GDM1 (cell line): ENCODE measurements at regions not wholly inside any gene's neighbourhood (a gene's known extent, or its start where the extent isn't known, plus 50 kb on each side); places are given as distances from the start of the nearest gene placed in this dataset.
"Not testable (repeated sequence)": the region's sequence is repeated elsewhere in the genome, so short reads cannot be mapped to it uniquely, and the experiment has no call there.

Experiments used
- DNase-seq: peaks from one replicate; lab custom pipeline; 2025; lab: John Stamatoyannopoulos, UW

DNA sequence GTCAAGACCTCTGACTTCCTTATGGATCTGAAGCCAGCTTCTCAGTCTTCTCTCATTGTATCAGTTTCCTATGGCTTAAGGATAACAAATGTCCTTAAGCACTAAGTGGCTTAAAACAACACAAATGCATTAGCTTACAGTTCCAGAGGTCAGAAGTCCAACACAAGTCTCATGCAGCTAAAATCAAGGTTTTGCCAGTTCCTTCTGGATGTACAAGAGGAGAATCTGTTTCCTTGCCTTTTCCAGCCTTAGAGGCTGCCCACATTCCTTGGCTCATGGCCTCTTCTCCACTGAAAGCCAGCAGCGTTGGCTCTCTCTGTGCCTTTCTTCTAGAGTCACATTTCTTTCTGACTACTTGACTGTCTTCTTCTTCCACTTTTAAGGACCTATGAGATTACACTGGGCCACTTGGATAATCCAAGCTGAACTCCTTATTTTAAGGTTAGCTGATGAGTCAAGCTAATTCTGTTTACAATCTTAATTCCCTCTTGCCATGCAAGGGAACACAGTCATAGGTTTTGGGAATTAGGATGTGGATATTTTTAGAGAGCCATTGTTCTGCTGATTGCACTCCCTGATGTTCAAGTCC, 179.0 kb downstream of the BCAS1 start:
- no peak for DNase-seq

DNA sequence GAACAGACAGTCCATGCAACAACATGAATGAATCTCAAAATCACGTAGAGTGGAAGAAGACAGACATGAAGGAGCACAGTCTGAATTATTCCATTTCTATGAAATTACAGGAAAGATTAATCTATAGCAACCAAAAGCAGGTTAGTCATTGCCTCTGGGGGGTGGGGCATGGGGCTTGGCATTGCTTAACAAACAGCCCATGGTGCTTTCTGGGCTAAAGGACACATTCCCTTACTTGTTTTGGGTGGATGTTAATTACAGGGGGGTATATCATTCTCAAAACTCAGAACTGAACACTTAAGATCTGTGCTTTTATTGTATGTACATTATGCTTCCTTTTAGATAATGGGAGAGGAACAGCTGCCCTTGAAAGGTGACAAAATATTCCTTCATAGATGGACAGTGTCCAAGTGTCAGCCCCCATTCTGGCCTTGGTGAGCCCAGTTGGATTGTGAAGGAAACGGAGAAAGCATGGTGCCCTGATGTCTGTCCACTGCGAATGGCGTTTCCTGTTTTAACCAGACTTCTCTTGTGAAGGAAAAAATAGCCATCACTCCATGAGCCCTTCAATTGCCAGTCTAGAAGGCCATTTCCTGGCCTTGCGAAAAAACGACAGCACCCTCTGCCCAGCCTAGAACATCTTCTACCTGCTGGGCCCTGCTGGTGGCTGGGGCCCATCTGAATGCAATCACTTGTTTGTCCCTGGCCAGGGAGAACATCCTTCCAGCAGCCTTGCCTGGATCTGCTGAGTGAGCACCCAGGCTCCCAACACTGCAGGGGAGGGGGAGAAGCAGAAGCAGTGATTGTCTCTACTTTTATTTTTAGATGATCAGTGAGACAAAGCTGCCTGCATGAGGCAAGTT, 179.7 kb downstream of the BCAS1 start:
- DNase-seq, result no peak

DNA sequence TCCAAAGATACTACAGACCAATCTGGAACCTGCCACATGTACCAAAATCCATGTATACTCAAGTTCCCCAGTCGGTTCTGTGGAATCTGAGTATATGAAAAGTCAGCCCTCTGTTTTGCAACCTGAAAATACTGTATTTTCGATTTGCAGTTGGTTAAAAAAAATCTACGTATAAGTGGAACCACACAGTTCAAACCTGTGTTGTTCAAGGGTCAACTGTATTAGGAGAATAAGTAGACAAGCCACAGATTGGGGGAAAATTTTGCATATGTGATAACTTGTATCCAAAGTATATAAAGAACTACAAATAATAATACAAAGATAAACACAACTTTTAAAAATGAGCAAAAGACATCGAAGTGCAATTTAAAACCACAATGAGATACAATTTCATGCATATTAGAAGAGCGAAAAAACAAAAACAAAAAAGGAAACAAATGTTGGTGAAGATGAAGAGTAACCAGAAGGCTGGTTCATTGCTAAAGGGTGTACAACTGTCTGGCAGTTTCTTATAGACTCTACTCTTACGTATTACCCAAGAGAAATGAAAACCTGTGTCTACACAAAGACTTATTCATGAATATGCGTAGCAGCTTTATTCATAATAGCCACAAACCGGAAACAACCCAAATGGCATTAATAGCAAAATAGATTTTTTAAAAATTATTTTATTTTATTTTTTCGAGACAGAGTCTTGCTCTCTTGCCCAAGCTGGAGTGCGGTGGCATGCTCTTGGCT, 180.8 kb downstream of the BCAS1 start:
- no peak for DNase-seq

DNA sequence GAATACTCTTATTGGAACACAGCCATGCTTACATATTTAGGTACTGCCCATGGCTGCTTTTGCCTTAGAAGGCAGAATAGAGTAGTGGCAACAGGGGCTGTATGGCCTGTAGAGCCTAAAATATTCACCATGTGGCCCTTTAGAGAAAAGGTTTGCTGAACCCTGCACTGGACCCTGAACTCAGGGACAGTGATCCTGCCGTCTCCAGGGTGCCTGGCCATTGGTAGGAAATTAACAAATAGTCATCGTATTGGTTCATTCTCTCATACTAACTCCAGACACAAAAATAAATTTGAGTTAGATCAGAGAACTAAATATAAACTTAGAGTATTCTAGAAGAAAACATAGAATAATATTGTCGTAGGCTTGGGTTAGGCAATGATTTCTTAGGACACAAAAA, 181.4 kb downstream of the BCAS1 start:
- DNase-seq, result no peak

DNA sequence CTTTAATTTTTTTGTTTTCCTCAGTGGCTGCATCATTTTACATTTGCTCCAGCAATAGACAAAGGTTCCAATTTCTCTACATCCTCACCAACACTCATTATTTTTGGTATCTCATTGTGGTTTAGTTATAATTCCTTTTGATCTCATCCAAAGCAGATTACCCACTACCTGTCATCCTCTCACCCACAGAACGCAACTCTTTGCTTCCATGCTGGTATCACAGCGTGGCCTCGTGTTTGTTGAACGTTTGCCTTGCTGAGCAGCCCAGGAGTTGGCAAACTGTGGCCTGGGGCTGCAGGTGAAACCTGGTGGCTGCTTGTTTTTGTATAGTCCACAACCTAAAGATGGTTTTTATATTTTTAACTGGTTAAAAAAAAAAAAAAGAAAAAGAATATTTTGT, 181.9 kb downstream of the BCAS1 start:
- no peak for DNase-seq

DNA sequence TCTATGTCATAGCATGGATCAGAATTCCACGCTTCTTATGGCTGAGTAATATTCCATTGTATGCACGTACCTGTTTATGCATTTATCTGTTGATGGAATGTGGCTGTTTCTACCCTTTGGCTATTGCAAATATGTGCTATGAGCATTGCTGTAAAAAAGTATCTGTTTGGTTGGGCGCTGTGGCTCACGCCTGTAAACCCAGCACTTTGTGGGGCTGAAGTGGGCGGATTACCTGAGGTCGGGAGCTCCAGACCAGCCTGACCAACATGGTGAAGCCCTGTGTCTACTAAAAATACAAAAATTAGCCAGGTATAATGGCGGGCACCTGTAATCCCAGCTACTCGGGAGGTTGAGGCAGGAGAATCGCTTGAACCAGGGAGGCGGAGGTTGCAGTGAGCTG, 182.4 kb downstream of the BCAS1 start:
- no peak for DNase-seq

DNA sequence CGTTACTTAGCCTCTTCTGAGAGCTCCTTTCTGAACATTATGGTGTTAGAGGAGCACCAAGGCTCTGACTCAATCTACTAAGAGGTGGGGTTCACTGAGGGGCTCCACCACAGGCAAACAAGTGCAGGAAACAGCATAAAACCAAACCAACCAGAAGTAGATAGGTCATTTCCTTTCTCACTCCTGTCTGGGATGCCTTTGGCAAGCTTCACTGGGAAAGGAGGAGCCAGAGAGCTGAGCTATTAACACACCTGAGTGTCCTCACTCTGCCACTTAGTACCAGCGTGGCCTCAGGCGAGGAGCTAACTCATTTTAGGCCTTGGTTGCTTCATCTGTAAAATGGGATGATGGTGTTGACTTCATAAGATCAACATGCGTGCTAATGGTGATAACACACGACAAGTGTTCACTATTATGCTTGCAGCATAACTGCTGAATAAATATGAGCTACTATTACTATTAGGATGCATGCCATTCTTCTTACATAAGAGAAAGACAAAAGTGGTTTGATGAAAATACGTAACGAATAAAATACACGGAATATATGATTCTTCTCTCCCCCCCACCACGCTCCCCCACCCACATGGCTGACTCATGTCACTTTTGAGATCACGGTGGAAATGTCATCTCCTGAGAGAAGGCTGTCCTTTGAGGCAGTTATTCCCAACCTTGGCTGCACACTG, 185.4 kb downstream of the BCAS1 start:
- DNase-seq, result no peak

DNA sequence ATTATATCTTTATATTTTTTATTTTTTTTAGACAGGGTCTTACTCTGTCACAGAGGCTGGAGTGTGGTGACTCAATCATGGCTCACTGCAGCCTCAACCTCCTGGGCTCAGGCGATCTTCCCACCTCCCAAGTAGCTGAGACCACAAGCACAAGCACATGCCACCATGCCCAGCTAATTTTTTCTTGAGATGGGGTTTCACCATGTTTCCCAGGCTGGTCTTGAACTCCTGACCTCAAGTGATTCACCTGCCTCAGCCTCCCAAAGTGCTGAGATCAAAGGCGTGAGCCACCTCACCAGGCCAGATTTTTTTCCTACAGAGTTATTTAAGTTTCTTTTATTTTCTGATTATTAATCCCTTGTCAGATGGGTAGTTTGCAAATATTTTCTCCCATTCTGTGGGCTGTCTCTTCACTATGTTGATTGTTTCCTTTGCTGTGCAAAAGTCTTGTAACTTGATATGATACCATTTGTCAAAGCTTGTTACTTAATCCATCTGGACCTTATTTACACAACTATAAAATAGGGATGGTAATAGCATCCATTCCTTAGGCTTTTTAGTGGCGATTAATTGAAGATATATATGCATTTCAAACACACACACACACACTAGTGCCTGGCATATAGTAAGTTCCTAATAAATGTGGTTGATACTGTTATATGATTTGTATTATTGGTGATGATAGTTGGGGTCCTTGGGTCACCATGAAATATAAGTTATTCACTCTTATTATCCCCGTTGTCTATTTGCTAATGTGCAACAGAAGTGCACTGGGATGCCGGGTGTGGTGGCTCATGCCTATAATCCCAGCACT, 187.1 kb downstream of the BCAS1 start:
- no peak for DNase-seq

DNA sequence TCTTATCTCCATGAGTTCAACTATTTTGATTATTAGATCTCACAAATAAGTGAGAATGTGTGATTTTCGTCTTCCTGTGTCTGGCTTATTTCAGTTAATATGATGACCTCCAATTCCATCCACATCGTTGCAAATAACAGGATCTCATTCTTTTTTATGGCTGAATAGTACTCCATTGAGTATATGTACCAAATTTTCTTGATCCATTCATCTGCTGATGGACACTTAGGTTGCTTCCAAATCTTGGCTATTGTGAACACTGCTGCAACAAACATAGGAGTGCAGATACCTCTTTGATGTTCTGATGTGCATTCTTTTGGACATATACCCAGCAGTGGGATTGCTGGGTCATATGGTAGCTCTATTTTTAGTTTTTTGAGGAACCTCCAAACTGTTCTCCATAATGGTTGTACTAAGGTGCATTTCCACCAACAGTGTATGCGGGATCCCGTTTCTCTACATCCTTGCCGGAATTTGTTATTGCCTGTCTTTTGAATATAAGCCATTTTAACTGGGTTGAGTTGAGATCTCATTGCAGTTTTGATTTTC, 187.9 kb downstream of the BCAS1 start:
- not testable (repeated sequence) for DNase-seq

DNA sequence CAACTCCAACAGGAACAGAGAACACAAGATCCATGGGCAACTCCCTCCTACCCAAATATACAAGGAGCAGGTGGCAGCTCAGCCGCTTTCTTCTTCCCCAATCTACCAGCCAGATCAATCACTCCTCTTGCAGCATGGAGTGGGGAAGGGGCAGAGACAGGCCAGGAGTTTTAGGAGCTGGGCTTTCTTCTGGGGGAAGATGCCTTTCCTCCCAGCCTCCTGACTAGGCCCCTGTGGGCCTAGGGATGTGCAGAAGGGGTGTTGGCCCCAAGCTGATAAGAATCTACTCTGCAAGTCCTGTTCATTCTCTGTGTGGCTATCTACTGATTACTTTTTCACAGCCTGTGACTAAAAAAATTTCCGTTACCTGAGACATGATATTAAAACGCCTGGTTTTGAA, 189.0 kb downstream of the BCAS1 start:
- no peak for DNase-seq

DNA sequence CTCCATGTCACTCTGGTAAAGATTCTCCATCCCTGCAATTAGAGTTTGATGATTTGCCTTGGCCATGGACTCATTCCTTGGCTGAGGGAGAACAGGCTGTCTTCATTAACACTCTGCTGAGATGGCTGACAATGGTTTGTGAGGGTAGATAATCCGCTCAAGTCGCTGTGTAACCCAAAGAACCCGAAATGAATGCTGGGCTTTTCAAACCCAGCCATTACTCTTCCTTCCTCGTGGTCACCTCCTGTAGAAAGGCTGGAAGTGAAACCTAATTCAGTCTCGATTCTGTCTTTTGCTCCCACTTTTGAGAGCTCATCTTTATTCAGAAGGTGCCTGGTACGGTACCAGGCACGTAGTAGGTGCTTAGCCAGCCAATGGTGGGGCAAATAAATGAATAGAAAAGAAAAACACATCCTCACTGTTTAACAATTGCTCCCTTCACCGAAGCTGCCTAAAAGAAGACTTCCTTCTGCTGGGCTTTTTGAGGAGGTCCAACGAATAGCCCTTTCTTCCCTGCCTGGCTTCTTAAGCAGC, 190.2 kb downstream of the BCAS1 start:
- DNase-seq, result no peak

DNA sequence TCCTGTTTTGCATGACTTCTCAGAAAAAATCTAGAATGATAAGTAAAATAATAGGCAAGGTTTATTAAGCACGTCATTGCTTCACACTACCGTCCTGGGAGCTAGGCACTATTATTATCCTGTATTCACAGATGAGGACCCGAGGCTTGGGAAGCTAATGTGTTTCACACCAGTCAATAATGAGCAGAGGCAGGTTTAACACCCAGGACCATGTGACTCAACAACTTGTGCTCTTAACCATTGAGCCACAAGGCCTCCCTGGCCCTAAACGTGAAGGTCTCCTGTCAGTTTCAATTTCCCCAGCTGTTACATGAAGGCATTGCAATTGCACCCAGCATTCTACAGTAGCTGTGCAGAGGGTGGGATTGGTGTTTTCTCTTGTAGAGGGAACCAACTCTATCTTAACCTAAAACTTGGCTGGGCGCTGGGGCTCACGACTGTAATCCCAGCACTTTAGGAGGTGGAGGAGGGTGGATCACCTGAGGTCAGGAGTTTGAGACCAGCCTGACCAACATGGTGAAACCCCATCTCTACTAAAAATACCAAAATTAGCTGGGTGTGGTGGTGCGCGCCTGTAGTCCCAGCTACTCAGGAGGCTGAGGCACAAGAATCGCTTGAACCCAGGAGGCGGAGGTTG, 191.2 kb downstream of the BCAS1 start:
- DNase-seq, result no peak

DNA sequence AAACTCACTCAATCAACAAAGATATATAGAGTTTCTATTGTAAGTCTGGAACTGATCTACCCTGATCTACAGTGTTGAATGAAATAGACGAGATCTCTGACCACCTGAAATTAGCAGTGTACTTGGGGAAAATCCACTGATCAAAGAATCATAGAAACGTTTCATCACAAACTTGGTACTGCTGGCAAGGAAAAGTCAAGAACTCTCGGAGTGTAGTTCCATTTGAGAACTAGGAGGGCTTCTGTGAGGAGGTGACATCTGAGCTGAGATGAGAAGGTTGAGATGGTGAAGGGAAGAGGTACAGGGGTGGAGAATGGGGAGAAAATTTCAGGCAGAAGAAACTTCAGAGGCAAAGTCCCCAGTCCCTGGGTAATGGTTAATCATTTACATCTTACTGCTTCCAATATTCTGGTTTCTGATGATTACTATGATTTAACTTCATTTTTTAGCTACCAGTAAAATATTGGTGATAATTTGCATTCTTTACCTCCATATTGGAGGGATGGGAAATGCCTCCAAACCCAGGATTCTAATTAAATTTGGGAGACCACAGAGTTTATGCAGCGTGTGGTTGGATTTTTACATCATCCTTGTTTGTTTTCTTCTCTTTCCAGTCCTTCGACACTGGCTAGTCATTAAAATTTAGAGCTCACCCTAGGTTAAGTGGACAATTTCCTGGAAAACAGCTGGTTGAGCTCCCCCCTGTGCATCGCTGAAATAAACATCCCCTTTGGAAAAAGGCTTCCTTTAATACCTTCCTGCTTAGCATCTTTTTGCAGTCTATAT, 191.9 kb downstream of the BCAS1 start:
- no peak for DNase-seq

DNA sequence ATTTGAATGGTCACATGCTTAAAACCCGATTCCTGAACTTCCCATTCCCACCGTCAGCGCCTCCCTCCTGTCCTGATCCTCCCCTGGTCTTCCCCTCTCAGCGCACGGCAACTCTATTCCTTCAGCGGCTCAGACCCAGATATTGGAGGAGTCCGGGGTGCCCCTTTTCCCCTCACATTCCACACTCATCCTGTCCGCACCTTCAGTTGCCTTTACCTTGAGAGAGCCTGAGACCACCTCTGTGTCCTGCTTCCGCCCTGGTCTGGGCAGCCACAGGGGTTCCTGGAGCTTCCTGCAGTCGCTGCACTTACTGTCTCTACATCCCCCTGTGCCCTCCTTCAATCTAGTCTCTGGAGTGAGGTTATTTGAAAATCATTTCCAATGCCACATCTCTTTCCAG, 193.4 kb downstream of the BCAS1 start:
- DNase-seq, result no peak

DNA sequence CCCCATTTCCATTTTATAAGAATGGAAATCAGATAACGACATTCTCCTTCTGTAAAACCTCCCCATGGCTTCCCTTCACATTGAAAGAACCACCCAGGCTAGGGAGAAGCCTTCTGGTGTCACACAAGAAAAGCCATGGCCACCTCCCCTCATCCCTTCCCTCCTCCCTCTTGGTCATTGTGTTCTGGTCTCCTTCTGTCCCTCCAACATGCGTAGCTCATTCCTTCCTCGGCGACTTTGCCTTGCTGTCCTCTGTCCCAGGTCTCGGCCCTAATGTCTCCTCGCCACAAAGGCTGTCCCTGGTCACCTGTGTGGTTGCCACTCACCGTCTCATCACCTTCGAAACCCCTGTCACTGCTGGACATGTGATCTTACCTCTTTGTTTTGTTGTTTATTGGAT, 193.9 kb downstream of the BCAS1 start:
- no peak for DNase-seq

DNA sequence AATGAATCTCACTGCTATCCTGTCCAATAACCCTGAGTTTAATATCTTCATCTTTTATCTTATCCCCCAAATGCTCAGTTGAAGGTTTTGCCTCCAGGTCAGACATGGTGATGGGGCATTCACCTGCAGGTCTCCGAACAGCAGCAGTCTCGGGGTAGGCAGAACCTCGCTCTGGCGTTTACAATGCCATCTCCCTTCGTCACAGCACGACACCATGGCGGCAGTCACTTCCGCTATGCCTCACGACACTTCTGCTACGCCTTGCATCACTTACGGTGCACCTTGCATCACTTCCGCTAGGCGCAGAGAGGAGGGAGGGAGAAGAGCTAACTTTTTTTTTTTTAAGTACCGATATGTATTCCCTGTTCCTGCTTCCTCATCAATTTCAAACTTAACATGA, 194.9 kb downstream of the BCAS1 start:
- no peak for DNase-seq

DNA sequence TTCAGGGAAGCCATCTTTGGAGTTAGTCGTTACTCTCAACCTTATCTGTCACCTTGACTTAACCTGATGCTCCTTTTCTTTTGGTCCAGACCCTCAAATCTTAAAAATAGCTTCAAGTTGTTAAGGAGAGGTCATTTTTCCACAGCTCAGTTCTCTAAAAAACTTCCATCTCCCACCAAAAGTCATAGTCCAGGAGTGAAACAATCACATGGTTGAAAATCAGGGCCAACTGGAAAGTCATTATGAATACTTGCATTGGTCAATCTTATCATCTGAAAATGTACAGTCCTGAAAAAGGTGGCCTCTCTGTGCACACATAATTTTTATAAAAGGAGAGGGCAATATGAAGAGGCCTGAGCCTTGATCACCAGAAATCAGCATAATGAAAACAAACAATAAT, 195.7 kb downstream of the BCAS1 start:
- no peak for DNase-seq

DNA sequence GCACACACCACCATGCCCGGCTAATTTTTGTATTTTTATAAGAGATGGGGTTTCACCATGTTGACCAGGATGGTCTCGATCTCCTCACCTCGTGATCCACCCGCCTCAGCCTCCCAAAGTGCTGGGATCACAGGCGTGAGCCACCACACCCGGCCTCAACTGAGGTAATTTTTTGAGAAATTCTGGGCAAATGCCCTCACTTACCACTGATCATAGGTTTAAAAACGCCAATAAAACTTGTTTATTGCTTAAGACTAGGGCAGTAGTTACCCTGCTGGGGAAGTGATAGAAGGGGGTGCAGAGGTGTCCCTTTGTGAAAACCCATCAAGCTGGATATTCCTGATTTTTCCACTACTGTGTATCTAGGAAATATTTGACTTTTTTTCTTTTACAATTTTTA, 196.3 kb downstream of the BCAS1 start:
- DNase-seq, result no peak

DNA sequence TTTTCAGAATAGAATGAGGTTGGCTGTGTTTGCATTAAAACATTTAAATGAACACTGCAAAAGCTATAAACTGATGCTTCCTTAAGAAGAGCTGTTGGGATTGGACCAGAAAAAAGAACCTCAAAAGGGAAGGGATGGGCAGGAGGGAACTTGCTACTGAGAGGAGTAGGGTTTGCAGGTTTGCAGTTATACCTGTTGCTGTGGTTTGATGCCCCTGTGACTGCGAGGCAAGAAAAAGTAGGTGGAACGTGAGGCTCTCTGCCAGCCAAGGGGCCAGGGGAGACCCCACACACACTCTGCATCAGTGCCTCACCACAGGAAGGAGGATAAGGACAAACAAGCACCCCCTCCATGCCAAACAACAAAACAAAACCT, 197.2 kb downstream of the BCAS1 start:
- DNase-seq, result no peak
